Pulmonary artery endothelial cell (primary cell): ENCODE measurements at regions not wholly inside any gene's neighbourhood (a gene's known extent, or its start where the extent isn't known, plus 50 kb on each side); places are given as distances from the start of the nearest gene placed in this dataset.
"Not testable (repeated sequence)": the region's sequence is repeated elsewhere in the genome, so short reads cannot be mapped to it uniquely, and the experiment has no call there.

Experiments used
- DNase-seq: peaks from one replicate; pipeline ENCODE4 v3.0.0-alpha.2; 2011; ENCODE audit warnings: low read depth, low spot score

GRCh38 chr11:22920939-22921565 lies 60.8 kb upstream of the CCDC179 start:
- DNase-seq = no peak

DNA sequence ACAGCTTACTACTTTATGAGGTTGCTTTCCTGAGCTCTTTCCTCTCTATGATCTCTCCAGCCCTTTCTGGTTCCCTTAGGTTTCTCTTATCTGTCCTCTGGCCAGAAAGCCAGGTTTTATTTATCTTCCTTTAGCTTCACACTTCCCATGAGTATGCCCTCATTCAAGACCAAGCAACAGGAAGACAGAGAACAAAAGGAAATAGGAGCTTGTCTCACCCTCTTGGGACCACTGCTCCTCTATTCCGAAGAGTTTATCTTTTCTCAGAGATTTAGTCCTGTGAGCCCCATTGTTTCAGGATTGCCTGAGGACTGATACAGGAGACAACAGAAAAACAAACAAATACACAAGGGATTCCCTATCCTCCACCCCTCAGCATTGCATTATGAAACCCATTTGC lies 62.4 kb upstream of the CCDC179 start:
- no peak for DNase-seq

- DNase-seq = no peak
Measured at GRCh38 chr11:22923561-22923960, 63.3 kb upstream of the CCDC179 start.

DNA sequence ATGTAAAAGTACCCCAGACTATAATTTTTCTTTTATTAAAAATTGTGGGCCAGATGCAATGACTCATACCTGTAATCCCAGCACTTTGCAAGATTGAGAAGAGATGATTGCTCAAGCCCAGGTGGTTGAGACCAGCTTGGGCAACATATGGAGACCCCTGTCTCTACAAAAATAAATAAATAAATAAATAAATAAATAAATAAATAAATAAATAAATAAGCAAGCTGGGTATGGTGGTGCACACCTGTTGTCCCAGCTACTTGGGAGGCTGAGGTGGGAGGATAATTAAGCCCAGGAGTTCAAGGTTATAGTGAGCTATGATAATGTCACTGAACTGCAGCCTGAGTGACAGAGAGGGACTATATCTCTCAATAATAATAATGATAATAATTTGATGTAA lies 66.1 kb upstream of the CCDC179 start:
- DNase-seq = no peak

- no peak for DNase-seq
Measured at GRCh38 chr11:22927793-22928192, 67.5 kb upstream of the CCDC179 start.

DNA sequence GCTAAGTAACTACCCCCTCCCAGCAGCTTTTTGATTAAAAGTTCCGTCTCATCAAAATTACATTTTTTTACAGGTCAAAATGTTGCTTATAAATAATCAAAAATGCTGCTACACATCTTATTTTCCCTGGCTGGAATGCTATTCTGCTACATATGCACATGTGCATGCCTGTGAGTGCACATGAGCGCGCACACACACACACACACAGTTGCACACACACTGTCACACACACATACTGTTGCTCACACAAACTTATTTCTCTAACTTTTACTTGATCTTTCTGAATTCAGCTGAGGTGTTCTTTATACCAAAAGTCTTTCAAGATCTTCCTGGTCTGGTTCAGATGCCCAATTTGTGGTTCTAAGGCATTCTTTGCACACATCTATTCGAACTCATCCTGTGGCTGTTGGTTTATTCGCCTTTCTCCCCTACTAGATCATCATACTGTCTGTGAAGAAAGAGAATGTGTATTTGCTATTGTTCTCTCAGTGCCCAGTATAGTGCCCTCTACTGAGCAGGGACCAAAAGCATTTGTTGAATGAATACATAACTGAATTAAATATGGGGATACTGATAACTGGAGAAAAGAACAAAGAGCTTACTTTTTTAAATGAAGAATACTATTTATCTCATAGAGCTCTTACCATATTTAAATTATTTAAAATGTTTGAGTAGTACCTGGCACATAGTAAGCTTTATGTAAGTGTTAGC lies 68.1 kb upstream of the CCDC179 start:
- DNase-seq = no peak

GRCh38 chr11:22930816-22931594 lies 70.7 kb upstream of the CCDC179 start:
- DNase-seq = no peak

GRCh38 chr11:22938691-22939090 lies 78.4 kb upstream of the CCDC179 start:
- DNase-seq = no peak

GRCh38 chr11:22941544-22941943 lies 81.3 kb upstream of the CCDC179 start:
- DNase-seq = not testable (repeated sequence)

GRCh38 chr11:22957786-22958185 lies 97.5 kb upstream of the CCDC179 start:
- DNase-seq = no peak

- no peak for DNase-seq
Measured at GRCh38 chr11:22974251-22974650, 114.0 kb upstream of the CCDC179 start.

GRCh38 chr11:22976146-22976545 lies 115.9 kb upstream of the CCDC179 start:
- no peak for DNase-seq

GRCh38 chr11:22982903-22983302 lies 122.6 kb upstream of the CCDC179 start:
- DNase-seq = no peak

DNA sequence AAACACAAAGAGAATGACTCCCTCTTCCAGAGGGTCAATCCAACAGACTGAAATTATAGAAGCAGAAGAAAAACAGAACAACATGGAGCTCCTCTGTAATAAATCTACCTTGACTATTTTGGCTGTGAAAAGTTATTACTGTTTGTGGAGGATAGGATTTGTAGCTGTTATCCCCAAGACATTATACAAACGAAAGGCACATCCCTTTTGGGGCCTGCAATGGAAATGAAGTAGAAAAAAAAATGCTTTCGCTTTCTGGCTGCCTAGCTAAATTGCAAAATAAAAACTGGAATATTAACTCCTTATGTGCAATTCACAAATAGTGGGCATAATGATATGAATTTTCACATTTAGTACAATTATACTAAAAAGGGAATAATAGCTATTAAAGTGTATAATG lies 123.8 kb upstream of the CCDC179 start:
- DNase-seq = no peak

DNA sequence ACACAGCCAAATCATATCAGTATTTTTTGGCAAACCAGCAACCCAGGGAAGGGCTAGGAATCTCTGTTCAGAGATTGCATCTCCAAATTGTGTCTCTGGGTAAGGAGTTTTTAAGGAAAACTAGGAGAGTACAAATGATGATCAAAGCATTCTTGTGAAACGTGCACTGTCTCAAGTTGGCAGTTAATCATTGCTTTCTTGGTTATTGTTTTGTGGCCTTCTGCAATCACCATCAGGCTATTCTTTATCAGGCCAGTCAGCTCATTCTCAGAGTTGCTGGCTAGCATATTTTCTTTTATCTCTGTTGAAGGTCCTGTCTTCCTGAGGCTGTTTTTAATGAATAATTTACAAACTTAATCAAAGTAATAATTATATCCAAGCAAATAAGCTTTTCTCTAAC lies 129.1 kb upstream of the CCDC179 start:
- no peak for DNase-seq

DNA sequence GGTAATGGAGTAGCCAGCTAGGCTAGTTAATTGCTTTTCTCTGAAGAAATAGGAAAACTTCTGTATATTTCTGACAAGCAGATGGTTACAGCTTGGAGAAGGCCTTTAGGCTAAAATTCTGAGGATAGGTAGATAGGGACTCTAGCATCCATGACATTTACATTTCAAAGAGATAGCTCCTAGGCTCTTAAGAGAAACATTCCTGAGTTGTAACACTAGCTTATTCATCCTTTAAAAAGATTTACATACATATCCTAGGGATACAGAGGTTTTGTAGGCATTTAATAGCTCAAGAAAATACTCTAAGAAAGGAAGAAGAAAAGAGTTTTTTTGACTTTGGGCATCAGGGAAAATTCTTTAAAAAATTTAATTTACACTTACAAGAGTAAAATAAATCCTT lies 130.9 kb upstream of the CCDC179 start:
- no peak for DNase-seq

GRCh38 chr11:23006730-23007129 lies 146.5 kb upstream of the CCDC179 start:
- DNase-seq = no peak

DNA sequence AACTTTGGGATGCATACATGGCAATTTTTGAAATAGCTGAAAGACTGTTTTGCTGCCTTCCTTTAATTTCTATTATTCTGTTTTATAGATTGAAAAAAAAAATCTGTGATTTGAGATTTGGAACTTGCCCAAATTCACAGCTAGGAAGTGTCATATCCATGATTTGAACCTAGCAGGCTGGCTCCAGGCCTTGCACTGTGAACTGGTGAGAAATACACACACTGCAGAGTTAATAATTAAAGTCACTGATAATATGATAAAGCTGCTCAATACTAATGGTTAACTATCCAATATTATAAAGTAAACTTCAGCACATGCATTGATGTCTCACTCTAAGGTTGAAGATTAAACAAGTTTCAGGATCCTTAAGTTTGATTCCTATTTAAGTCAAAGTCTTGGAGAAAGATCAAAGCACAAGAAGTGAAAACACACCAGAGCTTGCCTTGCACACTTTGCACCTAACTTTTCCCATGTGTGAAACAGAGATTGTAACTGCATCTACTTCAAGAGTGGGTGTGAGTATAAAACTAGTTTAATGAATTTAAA lies 150.6 kb upstream of the CCDC179 start:
- DNase-seq = no peak

DNA sequence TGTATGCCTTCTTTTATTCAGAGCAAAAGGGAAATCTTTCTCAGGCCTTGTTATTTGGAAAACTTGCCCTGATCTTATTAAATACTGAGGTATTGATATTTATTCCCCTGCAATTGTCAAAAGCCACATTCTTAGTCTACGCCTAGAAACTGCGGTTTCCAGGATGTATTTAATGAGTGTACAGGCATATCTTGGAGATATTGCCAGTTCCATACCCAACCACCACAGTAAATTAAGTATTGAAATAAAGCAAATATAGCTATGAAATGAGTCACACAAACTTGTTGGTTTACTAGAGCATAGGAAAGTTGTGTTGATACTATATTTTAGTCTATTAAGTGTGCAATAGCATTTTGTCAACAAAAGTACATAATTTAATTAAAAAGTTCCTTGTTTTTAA lies 152.7 kb upstream of the CCDC179 start:
- DNase-seq = no peak

GRCh38 chr11:23013509-23013908 lies 153.2 kb upstream of the CCDC179 start:
- no peak for DNase-seq

DNA sequence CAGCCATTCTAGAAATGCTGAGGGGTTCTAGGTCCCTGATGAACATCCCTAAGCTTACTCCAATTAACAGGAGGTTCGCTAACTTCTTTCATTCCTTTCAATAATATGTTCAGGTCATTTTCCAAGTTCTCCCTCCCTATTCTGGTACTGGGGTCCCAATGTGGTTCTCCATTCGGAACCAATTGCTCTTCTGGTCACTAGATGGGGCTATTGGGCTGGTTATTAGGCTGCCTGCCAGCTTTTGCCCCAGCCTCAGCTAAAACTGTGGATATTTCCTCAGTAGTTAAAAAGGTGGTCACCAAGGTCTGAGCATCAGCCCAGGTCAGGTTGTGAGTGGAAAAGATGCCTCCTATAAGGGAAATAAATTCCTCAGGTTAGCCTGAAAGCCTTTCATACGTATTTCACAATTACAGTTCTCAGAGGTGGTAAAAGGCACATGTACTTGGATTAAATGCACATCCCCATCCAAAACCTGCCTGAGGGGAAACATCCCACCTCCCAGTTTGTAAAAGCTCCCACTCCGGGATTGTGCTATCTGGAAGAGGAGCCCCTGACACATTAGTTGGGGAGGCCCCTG lies 161.1 kb upstream of the CCDC179 start:
- no peak for DNase-seq

DNA sequence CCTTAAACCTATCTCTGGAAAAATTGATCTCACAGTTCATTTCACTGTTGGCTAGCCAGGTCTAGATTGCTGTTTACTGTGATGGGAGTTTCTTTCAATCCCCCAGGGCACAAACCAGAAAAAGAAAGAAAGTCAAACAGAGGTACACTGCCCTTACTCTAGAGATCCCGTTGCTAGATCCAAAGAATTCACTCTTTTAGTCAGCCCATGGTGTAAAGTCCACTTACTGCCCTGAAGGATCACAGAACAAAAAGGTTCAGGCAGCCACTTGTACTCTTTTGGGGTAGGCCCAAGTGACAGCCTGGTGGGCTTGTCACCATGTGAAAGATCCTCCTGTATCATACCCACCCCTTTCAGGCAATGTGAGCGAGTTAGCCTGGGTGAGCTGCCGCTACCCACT lies 162.6 kb upstream of the CCDC179 start:
- DNase-seq = no peak
